ENCODE measurements at regions not wholly inside any gene's neighbourhood (a gene's known extent, or its start where the extent isn't known, plus 50 kb on each side); places are given as distances from the start of the nearest gene placed in this dataset.

- DNase-seq (no peak), ATAC-seq (no peak)
- POLR2A ChIA-PET, result no interaction called here
- H3K27ac Mint-ChIP-seq, result no peak overlapping the region
- CTCF ChIA-PET, result no interaction called here
- H3K9me3 Mint-ChIP-seq, result no peaks in the 10 kb centered on the region
- H3K4me1 Mint-ChIP-seq (ENCODE audit: low read depth), result no peaks in the 10 kb centered on the region
- H3K4me3 Mint-ChIP-seq, result no peak overlapping the region
- intact Hi-C loops (cut with micrococcal nuclease), result no loop called here
- no peak for TF ChIP-seq CTCF (IDR thresholded peaks at IDR 0.05)
- H3K27me3 Mint-ChIP-seq, result no peaks in the 10 kb centered on the region
- H3K36me3 Mint-ChIP-seq (ENCODE audit: low read depth), result no peaks in the 10 kb centered on the region
Observed at GRCh38 chr12:83665634-83666218, 979.0 kb downstream of the TMTC2 start.

- Mint-ChIP-seq H3K4me1 (ENCODE audit: low read depth) (no peaks in the 10 kb centered on the region), H3K36me3 (ENCODE audit: low read depth) (no peaks in the 10 kb centered on the region), H3K4me3 (no peak overlapping the region), H3K27me3 (no peaks in the 10 kb centered on the region), H3K27ac (no peak overlapping the region), H3K9me3 (no peaks in the 10 kb centered on the region)
- CTCF ChIA-PET, result no interaction called here
- POLR2A ChIA-PET, result no interaction called here
- ATAC-seq, result no peak
- DNase-seq, result no peak
- TF ChIP-seq CTCF (IDR thresholded peaks at IDR 0.05), result no peak
- intact Hi-C loops (cut with micrococcal nuclease), result no loop called here
Observed at GRCh38 chr12:83664650-83665049, 977.9 kb downstream of the TMTC2 start.

GRCh38 chr12:83660727-83661358 is 974.1 kb downstream of the TMTC2 start:
- no peaks in the 10 kb centered on the region for H3K36me3 Mint-ChIP-seq (ENCODE audit: low read depth)
- DNase-seq (no peak), ATAC-seq (no peak)
- intact Hi-C loops (cut with micrococcal nuclease), result no loop called here
- no peak overlapping the region for H3K27ac Mint-ChIP-seq
- H3K9me3 Mint-ChIP-seq, result no peaks in the 10 kb centered on the region
- no peaks in the 10 kb centered on the region for H3K27me3 Mint-ChIP-seq
- H3K4me3 Mint-ChIP-seq, result no peak overlapping the region
- H3K4me1 Mint-ChIP-seq (ENCODE audit: low read depth), result no peaks in the 10 kb centered on the region
- CTCF ChIA-PET, result no interaction called here
- no peak for TF ChIP-seq CTCF (IDR thresholded peaks at IDR 0.05)
- POLR2A ChIA-PET, result no interaction called here

GRCh38 chr12:83659321-83659720 is 972.6 kb downstream of the TMTC2 start:
- ChIA-PET CTCF (no interaction called here), POLR2A (no interaction called here)
- TF ChIP-seq CTCF (IDR thresholded peaks at IDR 0.05), result no peak
- no peak for ATAC-seq
- H3K4me3 Mint-ChIP-seq, result no peak overlapping the region
- intact Hi-C loops (cut with micrococcal nuclease), result no loop called here
- no peaks in the 10 kb centered on the region for H3K27me3 Mint-ChIP-seq
- H3K9me3 Mint-ChIP-seq, result no peaks in the 10 kb centered on the region
- H3K4me1 Mint-ChIP-seq (ENCODE audit: low read depth), result no peaks in the 10 kb centered on the region
- no peak for DNase-seq
- H3K27ac Mint-ChIP-seq, result no peak overlapping the region
- no peaks in the 10 kb centered on the region for H3K36me3 Mint-ChIP-seq (ENCODE audit: low read depth)

- Mint-ChIP-seq H3K4me3 (no peak overlapping the region), H3K27ac (no peak overlapping the region), H3K27me3 (no peaks in the 10 kb centered on the region), H3K36me3 (ENCODE audit: low read depth) (no peaks in the 10 kb centered on the region), H3K4me1 (ENCODE audit: low read depth) (no peaks in the 10 kb centered on the region), H3K9me3 (peaks cover 4% of the 10 kb centered on the region)
- no peak for ATAC-seq
- TF ChIP-seq CTCF (IDR thresholded peaks at IDR 0.05), result no peak
- ChIA-PET POLR2A (no interaction called here), CTCF (no interaction called here)
- intact Hi-C loops (cut with micrococcal nuclease), result no loop called here
- DNase-seq, result no peak
Observed at GRCh38 chr12:83656004-83656403, 969.3 kb downstream of the TMTC2 start.

All from activated CD8-positive, alpha-beta T cell treated with anti-CD3 and anti-CD28 coated beads for 36 hours (primary cell).